ENCODE measurements at regions not wholly inside any gene's neighbourhood (a gene's known extent, or its start where the extent isn't known, plus 50 kb on each side); places are given as distances from the start of the nearest gene placed in this dataset.

DNA sequence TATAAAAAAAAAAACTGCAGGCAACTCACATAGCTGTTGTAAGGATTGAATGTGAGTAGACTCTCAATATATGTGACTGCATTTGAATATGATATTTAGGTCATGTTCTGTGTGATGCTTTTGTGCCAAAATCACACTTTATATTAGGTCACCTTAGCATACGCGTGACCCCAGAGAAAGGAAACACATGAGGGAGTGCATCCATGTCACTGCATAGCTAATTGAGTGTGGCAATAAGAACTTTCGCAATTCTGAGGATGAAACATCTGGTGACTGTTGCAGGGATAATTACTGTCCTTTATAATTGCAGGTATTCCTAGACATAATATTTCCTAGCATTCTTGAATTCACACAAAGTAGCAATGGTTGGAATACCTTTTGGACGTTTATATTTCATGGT lies 459.5 kb upstream of the KLF4 start:
- no peak for TF ChIP-seq POLR2A (IDR thresholded peaks at IDR 0.05)
- TF ChIP-seq, protein P1, sequence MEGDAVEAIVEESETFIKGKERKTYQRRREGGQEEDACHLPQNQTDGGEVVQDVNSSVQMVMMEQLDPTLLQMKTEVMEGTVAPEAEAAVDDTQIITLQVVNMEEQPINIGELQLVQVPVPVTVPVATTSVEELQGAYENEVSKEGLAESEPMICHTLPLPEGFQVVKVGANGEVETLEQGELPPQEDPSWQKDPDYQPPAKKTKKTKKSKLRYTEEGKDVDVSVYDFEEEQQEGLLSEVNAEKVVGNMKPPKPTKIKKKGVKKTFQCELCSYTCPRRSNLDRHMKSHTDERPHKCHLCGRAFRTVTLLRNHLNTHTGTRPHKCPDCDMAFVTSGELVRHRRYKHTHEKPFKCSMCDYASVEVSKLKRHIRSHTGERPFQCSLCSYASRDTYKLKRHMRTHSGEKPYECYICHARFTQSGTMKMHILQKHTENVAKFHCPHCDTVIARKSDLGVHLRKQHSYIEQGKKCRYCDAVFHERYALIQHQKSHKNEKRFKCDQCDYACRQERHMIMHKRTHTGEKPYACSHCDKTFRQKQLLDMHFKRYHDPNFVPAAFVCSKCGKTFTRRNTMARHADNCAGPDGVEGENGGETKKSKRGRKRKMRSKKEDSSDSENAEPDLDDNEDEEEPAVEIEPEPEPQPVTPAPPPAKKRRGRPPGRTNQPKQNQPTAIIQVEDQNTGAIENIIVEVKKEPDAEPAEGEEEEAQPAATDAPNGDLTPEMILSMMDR (IDR thresholded peaks at IDR 0.05), result no peak

Data from vagina (tissue), 2 donors.